HG03159 (cell line): ENCODE measurements at regions not wholly inside any gene's neighbourhood (a gene's known extent, or its start where the extent isn't known, plus 50 kb on each side); places are given as distances from the start of the nearest gene placed in this dataset.
"Not testable (repeated sequence)": the region's sequence is repeated elsewhere in the genome, so short reads cannot be mapped to it uniquely, and the experiment has no call there.

ENCODE experiments used
- ATAC-seq: cut with Tn5 transposase; IDR thresholded peaks from one replicate; pipeline ENCODE4 v1.9.1; 2021; ENCODE audit warnings: mild to moderate bottlenecking, moderate library complexity; ENCODE audit not compliant: unreplicated experiment

DNA sequence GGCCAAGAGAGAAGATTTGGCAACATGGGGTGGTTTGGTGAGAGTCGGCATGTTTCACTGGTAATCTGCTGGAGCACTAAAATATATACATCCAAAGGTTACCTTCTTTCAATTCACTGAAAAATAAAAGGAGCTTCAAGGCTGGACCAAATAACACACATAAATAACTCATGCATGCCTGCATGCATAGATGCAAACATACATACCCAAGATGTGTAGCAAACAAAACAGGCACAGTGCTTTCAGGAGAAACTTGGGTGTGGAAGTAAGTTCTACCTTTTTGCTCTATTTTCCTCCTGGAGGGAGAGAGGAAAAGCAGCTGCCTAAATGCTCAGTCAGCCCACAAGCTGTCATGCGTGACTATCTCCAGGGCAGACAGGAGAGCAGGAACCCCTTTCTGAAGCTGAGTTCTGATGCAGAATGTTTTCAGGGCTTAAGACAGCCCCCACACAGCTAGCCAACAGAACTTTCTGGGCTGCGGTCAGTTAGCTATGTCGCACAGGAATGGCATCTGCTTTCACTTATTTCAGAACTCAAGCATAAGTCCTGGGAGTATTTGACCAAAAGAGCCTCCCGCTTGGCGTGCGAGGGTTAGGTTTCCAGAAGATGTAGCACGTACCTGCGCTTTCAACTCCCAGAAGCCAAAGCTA is 166.2 kb downstream of the TOMM20 start:
- peak; percentile 43 for ATAC-seq

DNA sequence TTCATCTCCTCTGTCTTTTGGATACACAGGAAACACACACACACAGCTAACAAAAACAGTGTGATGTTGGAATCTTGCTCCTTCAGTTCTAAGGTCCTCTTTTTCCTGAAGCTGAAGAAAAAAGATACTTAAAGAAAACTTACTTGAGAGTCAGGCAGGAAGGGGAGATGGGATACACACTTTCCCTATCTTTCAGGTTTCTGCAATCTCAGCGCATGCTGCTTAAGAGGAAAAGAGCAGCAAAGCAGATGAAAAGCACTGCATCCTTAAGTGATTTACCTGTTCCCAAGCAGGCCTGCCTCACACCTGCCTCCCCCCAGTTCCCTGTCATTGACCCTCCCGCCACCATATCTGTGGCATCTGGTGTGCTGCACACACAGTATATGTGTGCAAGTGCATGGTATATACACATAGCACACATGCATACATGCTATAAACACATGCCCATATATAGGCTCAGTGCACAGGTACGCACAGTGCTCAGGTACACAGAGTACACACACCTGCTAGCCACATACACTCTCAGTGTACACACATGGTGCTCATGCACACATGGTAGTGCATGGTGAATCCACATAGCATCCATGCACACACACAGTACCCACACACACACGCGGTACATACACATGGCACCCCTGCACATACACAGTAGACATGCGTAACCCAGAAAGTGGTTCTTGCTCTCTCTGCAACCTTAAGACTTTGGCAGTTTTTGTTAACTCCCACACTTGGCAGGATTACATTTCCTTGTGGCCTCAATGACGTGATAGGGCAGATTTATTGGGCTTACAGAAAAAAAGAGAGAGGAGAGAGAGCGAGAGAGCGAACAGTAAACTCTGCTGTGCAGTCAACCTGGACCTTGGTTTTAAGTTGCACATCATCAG is 166.9 kb downstream of the TOMM20 start:
- no peak for ATAC-seq

DNA sequence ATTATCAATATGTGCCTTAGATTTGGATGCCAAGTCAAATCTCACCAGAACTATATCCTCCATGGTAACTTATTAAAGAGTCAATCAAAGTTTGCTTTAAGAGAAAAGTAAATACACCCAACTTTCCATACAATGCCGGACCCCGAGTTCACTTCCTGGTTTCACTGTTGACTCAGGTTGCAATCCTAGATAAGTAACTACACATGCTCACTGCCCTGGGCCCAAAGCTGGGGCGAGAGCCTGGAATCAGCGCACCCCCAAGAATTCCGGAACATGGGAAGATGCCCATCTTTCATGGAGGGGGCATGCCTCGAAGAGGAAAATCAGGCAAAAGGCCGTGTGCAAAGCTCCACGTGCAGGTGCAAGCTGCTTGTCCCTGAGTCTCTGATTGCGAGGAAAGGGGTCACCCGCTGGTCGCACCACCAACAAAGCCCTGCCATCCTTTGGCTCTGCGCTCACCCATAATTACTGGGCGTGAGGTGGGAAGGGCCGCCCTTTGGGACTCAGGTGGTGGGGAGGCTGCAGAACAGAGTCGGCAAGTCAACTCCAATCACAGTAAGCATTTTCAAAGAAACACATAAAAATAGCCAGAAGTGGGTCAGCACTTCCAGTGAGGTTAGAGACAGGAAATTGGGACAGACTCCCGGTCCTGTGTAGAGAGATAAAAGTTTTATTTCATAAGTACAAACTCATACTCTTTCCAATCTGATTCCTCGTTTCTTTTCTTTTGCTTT is 167.7 kb downstream of the TOMM20 start:
- ATAC-seq, result no peak

DNA sequence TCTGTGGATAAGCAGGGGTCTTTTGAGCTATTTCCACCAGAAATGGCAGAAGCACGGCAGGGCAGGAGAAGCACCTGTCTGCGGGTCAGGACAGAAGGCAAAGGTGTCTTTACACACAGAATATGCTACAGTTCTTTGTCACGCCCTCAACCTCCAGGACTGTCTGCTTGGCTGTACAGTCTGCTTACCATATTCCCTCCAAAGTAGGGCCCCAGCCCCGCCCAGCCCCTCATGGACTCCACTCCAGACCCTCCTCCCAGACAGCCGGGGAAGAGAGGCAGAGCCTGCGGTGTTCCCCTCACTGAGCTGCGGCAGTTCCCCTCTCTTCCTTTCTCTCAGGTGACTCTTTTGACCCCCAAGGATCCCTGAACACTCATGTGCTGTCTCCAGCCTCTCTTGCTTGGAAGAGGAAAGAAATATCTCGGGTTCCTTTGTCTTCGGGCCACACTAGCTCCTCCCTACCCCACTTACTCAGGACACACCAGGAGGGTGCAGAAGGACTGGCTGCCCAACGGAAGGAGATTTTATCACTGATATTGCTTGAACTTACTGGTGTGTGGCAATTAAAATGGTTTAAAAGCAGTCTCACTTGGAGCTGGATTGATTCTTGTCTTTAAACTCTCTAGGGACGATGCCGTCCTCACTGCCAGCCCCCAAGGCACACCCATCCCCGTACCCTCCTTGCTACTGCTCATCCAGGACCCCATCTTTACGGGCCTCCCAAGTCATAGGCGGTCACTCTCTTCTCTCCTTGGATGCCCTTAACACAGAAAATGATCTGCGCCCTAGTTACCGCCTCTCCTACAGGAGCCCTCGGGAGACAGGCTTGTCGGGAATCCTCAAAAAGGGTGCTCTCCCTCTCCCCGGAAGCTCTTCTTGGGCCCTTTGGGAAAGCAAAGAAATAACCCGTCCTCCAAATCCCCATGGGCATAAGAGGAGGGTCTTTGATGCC is 169.7 kb downstream of the TOMM20 start:
- ATAC-seq, result no peak

DNA sequence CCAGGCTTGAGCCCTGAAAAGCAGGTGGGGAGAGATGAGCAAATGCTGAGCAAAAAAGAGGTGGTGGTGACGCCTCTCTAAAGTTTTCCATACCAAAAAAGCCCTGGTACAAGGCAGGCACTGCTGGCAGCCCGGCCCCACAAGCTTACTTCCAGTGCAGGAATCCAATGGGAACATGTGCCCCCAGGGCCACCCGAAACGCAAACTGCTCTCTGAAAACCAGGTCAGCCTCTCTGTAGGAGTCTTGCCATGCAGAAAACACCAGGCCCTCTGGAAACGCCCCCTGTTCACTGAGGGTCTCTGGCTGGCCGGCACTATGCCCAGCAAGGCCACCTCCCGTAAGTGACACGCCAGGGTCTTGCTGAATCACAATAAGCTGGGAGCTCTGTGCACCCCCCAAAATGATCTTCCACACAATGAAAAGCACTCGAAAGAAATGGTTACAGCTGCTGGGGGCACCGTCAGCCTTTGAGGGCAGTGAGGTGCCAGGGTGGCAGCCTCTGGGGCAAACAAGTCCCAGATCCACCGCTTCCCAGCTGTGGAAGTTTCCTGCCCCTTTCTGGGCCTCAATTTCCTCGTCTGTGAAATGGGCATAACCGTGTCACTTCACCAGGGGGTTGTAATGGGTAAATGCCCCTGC is 170.5 kb downstream of the TOMM20 start:
- no peak for ATAC-seq

DNA sequence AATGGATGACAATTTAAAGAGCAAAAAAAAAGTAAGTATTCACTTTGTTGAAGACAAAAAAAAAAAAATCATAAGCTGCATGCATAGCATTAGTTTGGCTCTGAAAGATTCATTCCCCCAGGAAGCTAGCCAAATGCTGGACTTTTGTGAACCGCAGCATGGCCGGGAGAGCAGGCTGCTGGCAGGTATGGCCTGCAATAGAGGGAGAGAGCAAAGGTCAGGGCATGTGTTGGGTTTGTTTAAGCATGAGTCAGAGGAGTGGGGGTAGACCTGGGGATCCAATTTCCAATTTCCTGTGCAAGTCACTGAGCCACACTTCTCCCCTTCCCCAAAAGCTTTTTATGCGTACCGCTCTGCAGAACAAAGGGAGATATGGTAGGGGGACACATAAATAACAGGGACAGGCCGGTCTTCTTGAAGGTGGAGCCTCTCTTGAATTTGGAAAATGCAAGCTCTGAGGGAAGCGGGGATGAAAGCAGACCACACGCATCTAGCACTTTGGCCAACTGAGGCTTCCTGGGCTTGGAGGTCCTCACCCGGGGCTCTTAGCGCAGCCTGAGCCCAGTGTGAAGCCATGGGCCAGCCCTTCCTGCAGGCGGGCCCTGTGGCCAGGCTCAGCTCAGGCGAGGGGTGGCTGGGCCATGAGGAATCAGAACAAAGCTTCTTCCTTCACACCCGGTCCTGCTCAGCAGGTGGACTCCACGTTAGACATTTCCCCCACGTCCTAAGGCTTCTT is 171.1 kb downstream of the TOMM20 start:
- ATAC-seq, result no peak

DNA sequence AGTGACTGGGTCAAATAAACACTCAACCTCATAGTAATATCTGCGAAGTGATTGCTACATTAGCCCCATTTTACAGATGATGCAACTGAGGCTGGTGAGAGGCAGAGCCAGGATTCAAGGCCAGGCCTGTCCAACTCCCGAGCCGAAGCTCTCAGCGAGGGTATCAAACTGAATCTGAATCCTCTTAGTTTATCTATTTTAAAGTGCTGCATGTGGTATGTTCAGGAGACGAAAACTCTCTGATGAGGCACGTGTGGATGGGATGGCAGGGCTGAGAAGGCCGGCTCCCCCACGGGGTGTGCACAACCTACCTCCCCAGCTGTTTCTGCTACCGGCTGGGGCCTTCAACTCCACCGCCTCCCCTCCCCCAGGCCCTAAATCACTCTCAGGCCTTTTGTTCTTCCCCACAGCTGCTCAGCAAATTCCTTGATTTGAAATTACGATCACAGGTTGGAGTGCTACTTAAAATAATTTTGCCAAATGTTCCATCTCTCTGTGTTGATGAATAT is 171.8 kb downstream of the TOMM20 start:
- no peak for ATAC-seq

DNA sequence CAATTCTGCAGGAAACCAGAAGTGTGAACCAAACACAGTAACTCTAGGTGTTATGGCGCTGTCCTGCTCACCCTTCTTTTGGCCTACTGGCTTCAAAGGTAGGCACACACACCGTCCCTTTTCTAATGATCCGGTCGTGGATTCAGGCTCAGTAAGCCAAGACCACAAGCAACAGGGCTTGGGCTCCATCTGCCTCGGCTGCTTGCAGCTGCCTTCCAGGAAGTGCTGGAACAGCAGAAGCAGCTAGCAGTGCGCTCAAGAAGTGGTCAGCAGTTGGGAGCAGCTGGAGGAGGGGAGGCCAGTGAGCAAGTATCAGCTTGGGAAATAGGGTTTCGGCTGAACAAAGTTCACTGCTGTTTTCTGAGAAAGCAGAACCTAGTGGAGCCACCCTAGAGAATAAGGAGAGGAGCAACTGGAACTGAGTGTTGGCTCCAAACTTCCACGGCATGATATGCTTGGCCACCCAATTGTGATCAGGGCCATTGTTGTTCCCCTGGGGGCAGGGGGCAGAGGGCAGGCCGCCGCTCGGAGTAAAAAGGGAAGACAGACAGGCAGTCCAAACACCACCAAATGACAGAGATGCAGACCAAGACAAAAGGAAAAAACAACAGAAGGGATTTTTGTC is 173.4 kb downstream of the TOMM20 start:
- no peak for ATAC-seq

DNA sequence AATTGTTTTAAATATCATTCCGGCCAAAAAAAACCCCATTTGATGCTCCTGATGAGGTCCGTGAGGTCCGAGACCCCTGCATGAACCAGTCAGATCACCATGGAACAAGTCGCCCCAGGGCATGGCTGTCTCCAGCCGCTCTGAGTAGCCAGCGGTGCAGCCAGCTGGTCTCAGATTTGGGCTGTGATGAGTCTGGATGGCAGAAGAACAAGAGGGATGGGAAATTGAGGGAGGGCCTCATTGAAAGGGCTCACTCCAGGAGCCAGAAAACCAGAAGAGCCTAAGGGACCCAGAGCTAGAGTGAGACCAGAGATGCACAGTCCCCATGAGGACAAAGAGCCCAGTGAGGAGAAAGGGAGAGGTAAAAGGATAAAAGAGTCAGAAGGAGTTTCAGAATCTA is 174.0 kb downstream of the TOMM20 start:
- ATAC-seq, result no peak

DNA sequence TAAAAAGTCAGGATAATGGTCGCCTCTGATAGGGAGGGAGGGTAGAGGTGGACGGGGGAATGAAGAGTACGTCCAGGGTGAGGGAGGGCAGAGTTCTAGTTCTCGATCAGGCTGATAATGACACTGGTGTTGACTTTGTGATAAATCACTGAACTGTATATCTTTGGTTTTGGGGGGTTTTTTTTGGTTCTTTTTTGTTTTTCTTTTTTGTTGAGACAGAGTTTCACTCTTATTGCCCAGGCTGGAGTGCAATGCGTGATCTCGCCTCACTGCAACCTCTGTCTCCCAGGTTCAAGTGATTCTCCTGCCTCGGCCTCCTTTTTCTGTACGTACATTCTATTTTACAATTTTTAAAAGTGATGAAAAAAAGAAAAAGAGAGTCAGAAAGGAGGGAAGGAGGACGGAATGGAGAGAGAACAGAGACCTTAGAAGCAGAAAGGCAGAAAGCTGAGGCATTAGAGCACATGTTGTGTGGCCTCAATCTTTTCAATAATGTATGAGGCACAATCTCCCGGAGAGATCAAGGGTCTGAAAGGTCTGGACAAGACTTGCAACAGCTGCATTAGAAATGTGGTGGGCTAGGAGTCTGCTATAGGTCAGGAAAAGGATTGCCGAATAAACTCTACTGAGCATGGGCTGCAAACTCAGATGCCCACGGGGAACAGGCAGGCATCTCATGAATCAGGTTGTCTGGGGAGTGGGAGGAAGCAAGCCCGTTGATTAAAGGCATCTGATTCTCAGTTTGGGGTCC is 174.8 kb downstream of the TOMM20 start:
- ATAC-seq, result no peak

DNA sequence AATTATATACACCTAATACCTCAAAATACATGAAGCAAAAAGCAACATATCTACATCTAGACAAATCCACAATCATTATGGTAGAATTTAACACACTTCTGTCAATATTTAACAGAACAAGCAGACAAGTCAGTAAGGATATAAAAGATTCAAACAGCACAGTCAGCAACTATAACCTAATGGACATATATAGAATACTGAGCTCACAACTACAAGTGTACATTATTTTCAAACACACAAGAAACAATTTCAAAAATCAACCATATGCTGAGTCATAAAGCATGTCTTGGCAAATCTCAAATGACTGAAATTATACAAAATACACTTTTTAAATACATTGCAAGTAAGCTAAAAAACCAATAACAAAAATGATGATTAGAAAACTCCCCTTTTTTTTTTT is 178.0 kb downstream of the TOMM20 start:
- no peak for ATAC-seq

DNA sequence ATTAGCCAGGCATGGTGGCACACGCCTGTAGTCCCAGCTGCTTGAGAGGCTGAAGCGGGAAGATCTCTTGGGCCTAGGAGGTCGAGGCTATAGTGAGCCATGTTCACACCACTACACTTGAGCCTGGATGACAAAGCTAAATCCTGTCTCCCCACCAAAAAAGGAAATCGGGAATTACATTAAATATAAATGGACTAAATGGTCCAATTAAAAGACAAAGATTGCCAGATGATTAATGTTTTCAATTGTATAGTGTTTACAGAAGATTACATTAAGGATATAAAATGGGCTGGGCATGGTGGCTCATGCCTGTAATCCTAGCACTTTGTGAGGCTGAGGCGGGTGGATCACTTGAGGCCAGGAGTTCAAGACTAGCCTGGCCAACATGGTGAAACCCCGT is 179.1 kb downstream of the TOMM20 start:
- ATAC-seq, result not testable (repeated sequence)

DNA sequence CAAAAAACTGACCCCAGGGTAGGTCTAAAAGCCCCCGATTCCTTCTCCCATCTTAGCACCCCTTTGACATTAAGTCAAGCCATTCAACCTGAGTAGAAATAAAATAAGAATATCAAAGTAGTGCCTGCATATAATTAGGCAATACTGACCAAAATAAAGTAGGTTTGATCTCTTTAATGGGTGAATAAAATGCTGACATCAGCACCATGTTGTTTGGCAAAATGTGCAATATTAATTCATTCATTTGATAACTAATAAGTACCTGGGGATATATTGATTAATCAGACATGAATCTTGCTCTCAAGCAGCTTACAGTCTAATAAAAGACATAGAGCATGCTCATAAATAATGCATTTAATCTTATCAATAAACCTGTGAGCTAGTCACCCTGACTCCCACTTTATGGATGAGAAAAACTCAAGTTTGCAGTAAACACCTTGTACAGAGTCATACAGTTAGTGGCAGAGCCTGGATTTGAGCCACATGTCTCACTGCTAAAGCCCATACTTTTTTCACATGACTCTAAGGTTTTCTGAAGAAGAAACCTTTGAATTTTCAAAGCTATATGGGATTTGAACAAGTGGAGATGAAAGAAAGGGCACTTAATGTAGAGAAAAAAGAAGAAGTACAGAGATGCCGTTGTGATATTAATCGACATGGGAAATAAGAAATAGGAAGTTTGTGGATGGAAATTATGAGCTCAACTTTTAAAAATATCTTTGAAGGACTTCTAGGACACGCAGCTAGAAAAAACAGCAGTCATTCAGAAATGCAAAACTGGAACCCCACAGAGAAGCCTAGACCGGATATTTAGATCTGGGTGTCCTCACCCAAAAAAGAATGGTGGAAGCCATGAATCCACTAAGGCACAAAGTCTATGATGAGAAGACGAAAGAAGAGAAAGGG is 183.9 kb downstream of the TOMM20 start:
- no peak for ATAC-seq

DNA sequence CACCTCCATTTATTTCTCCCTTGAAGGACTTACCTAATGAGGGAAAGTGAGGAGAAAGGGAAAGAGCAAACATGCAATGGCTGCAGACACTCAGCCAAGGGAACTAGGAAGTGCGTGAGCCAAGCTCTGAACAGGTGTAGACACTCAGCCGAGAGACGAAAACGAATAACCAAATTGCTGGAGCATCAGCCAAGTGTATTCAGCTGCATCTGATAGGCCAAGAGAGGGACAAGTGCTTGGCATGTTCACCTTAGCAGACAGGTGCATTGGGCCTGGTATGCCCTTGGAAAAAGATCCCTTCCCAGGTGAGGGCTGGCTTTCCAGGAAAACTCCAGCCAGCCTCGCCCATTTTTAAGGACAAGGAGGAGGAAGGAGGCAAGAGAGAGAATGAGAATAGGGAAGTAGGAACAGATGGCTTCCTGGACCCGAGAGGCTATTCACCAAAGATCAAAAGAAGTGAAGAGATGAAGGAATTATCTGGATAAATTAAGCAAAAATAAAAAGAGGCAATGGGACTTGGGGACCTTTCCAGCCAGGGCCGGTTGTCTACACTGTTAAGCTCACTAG is 184.7 kb downstream of the TOMM20 start:
- ATAC-seq, result no peak

DNA sequence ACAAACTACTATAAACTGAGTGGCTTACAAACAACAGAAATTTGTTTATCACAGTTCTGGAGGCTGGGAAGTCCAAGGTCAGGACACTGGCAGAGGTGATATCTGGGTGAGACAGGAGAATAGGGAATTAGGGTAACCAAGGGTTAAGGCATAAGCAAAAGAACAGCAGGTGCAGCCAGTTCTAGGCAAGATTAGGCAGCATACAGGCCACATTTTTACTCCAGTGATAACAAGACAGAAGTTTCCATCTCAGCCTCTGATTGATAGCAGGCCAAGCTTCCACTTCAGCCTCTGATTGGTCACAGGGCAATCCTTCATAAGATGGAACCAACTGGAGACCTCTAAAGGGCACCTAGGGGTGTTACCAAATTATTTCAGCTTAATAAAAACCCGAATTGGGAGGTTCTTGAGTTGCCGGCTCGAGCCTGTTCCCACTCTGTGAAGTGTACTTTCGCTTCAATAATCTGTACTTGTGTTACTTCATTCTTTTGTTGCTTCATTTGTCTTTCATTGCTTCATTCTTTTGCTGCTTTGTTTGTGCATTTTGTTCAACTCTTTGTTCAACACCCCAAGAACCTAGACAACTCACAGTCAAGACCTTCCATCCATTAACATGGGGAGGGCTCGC is 185.6 kb downstream of the TOMM20 start:
- ATAC-seq, result no peak

DNA sequence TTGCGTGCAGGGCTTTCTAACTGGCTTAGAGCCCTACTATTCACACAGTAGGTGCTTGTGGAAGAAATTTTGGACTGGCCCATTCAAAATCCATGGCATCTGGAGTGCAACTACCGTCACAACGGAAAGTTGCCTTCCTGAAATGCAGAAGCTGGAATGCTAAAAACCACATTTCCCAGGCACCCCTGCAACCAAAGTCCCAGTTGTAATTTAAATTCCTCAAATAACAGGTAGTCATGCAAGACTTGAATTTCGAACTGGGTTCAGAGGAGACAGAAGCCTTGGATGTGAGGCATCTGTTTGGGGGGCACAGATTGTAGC is 186.7 kb downstream of the TOMM20 start:
- ATAC-seq, result no peak
